HCT116 (cell line): ENCODE measurements at regions not wholly inside any gene's neighbourhood (a gene's known extent, or its start where the extent isn't known, plus 50 kb on each side); places are given as distances from the start of the nearest gene placed in this dataset.

Source experiments
- ATAC-seq: fragments of 200-7000 bp; cut with Tn5 transposase; 2 replicates; pipeline ENCODE4 v1.9.1; 2020; ENCODE audit warnings: mild to moderate bottlenecking, moderate library complexity
- BruUV-seq: library from RNA; stranded (reverse); fragments of 400-500 nt; replicated peaks from 2 replicates; lab custom pipeline; 2021; lab: Mats Ljungman, UMichigan
- CTCF ChIA-PET: fragments of 300-600 bp; sonication (Branson Sonifier 250); formaldehyde crosslinking; loops from one replicate; lab custom pipeline; 2021; ENCODE audit warnings: antibody characterized with exemption; lab: Charles Lee
- POLR2A ChIA-PET: fragments of 300-600, 350-600 bp; sonication (Branson Sonifier 250); formaldehyde crosslinking; loops from one replicate; lab custom pipeline; 2021; ENCODE audit warnings: antibody characterized with exemption; lab: Charles Lee
- RAD21 ChIA-PET, 2 experiments: fragments of 300-600 bp; sonication (Branson Sonifier 250); formaldehyde crosslinking; loops; one replicate each; lab custom pipeline; 2023; ENCODE audit warnings: low total read pairs in 2 of 2; ENCODE audit not compliant: uncharacterized antibody in 2 of 2, unreplicated experiment in 2 of 2, low non-redundant PET in 1 of 2; lab: Charles Lee
- DNase-seq: peaks from one replicate; pipeline ENCODE4 v3.0.0-alpha.2; 2010; ENCODE audit warnings: low read depth, low spot score
- H2AFZ ChIP-seq: fragments of 200-600 bp; shearing (Covaris generic), sonication (generic); 2 replicates; pipeline ENCODE4 v1.6.1; 2017; ENCODE audit warnings: low read depth, mixed run types, mixed read lengths, antibody characterized with exemption, low read length; ENCODE audit not compliant: poor library complexity, severe bottlenecking
- H3K27ac ChIP-seq: 2 replicates; pipeline ENCODE4 v1.5.1; 2012; ENCODE audit warnings: low read depth, low read length
- H3K27me3 ChIP-seq: fragments of 200-600 bp; sonication (generic); 2 replicates; pipeline ENCODE4 v1.6.1; 2016; ENCODE audit warnings: mixed run types, low read length, mixed read lengths; ENCODE audit not compliant: insufficient read depth
- H3K36me3 ChIP-seq, 2 experiments: fragments of 200-500 bp in 1 of 2; fragments of 200-600 bp in 1 of 2; sonication (Bioruptor generic) in 1 of 2; sonication (generic) in 1 of 2; 2 replicates each; pipeline versions ENCODE4 v1.5.1 to v1.6.1; 2014 to 2016; ENCODE audit warnings: low read length in 2 of 2, inconsistent platforms in 1 of 2, mixed read lengths in 1 of 2, mixed run types in 1 of 2; ENCODE audit not compliant: insufficient read depth in 2 of 2, control insufficient read depth in 1 of 2
- H3K4me1 ChIP-seq, 2 experiments: fragments of 200-600 bp in 1 of 2; sonication (generic) in 1 of 2; 2 replicates each; pipeline versions ENCODE4 v1.5.1 to v1.6.1; 2012 to 2017; ENCODE audit warnings: low read length in 2 of 2, inconsistent platforms in 1 of 2, mild to moderate bottlenecking in 1 of 2, mixed read lengths in 1 of 2, mixed run types in 1 of 2, moderate library complexity in 1 of 2; ENCODE audit not compliant: insufficient read depth in 2 of 2, control insufficient read depth in 1 of 2
- H3K4me2 ChIP-seq: fragments of 200-600 bp; sonication (generic); 2 replicates; pipeline ENCODE4 v1.6.1; 2017; ENCODE audit warnings: mixed run types, low read length, mixed read lengths
- H3K4me3 ChIP-seq, 2 experiments: fragments of 200-600 bp in 1 of 2; sonication (generic) in 1 of 2; replicated peaks in 1 of 2; 2 replicates each; pipeline ENCODE4 v1.5.1; 2011 to 2016; ENCODE audit warnings: low read length in 2 of 2, control low read depth in 1 of 2, low read depth in 1 of 2, mild to moderate bottlenecking in 1 of 2, mixed read lengths in 1 of 2, mixed run types in 1 of 2
- H3K79me2 ChIP-seq: fragments of 200-600 bp; sonication (generic); 2 replicates; pipeline ENCODE4 v1.6.1; 2017; ENCODE audit warnings: mild to moderate bottlenecking, mixed run types, low read length, moderate library complexity, mixed read lengths; ENCODE audit not compliant: insufficient read depth
- H3K9ac ChIP-seq: fragments of 200-600 bp; sonication (generic); 2 replicates; pipeline ENCODE4 v1.6.1; 2016; ENCODE audit warnings: low read length, mixed read lengths
- H3K9me2 ChIP-seq: fragments of 200-600 bp; sonication (generic), shearing (Covaris generic); 2 replicates; pipeline ENCODE4 v1.6.1; 2017; ENCODE audit warnings: mixed run types, mild to moderate bottlenecking, moderate library complexity; ENCODE audit not compliant: insufficient read depth
- H3K9me3 ChIP-seq, 2 experiments: fragments of 200-500 bp in 1 of 2; fragments of 200-600 bp in 1 of 2; sonication (Bioruptor generic) in 1 of 2; sonication (generic) in 1 of 2; 2 replicates each; pipeline ENCODE4 v1.6.1; 2014 to 2017; ENCODE audit warnings: low read length in 2 of 2, mixed read lengths in 2 of 2, inconsistent platforms in 1 of 2, low read depth in 1 of 2, mild to moderate bottlenecking in 1 of 2, mixed run types in 1 of 2, moderate library complexity in 1 of 2; ENCODE audit not compliant: control insufficient read depth in 1 of 2, insufficient read depth in 1 of 2
- H4K20me1 ChIP-seq: fragments of 200-600 bp; sonication (generic), shearing (Covaris generic); 2 replicates; pipeline ENCODE4 v1.6.1; 2017; ENCODE audit warnings: mixed run types, mild to moderate bottlenecking, moderate library complexity; ENCODE audit not compliant: insufficient read depth
- ATF3 ChIP-seq: IDR thresholded peaks from 2 replicates; pipeline ENCODE4 v1.6.1; 2012
- CBX3 ChIP-seq: IDR thresholded peaks from 2 replicates; pipeline ENCODE4 v1.6.1; 2012; ENCODE audit warnings: low read depth
- CEBPB ChIP-seq: IDR thresholded peaks from 2 replicates; pipeline ENCODE4 v1.6.1; 2012; ENCODE audit warnings: low read depth
- EGR1 ChIP-seq: IDR thresholded peaks from 2 replicates; pipeline ENCODE4 v1.6.1; 2012; ENCODE audit warnings: low read depth
- FOSL1 ChIP-seq: IDR thresholded peaks from 2 replicates; pipeline ENCODE4 v1.6.1; 2012; ENCODE audit warnings: low read depth
- MAX ChIP-seq: IDR thresholded peaks from 2 replicates; pipeline ENCODE4 v1.6.1; 2012
- POLR2AphosphoS5 ChIP-seq: IDR thresholded peaks from 2 replicates; pipeline ENCODE4 v1.6.1; 2011; ENCODE audit warnings: mild to moderate bottlenecking, low read depth, low read length, moderate library complexity
- RAD21 ChIP-seq: IDR thresholded peaks from 2 replicates; pipeline ENCODE4 v1.6.1; 2012; ENCODE audit warnings: low read depth, mild to moderate bottlenecking
- REST ChIP-seq: IDR thresholded peaks from 2 replicates; pipeline ENCODE4 v1.6.1; 2012; ENCODE audit warnings: low read depth
- SIN3A ChIP-seq: IDR thresholded peaks from 2 replicates; pipeline ENCODE4 v1.6.1; 2012; ENCODE audit warnings: low read depth
- SP1 ChIP-seq: IDR thresholded peaks from 2 replicates; pipeline ENCODE4 v1.6.1; 2012; ENCODE audit warnings: low read depth
- SRF ChIP-seq: IDR thresholded peaks from 2 replicates; pipeline ENCODE4 v1.6.1; 2012; ENCODE audit warnings: low read depth
- TCF7L2 ChIP-seq: IDR thresholded peaks from 2 replicates; pipeline ENCODE4 v1.7.0; 2011; ENCODE audit warnings: borderline replicate concordance, inconsistent platforms; ENCODE audit not compliant: insufficient read depth, insufficient read length; ENCODE audit errors: extremely low read depth
- ZNF274 ChIP-seq: fragments of 200-500 bp; sonication (Bioruptor generic); IDR thresholded peaks from 2 replicates; pipeline ENCODE4 v1.6.1; 2014; ENCODE audit warnings: mild to moderate bottlenecking, low read depth, low read length, inconsistent platforms
- intact Hi-C: fragments of 100-400 bp; cut with micrococcal nuclease; formaldehyde crosslinking; loops from 2 replicates; pipeline ENCODE4 v1.10.0; 2022

GRCh38 chr9:34884747-34885189 is 73.3 kb upstream of the PHF24 start:
- ChIA-PET POLR2A (no interaction called here), CTCF (no interaction called here), RAD21 (no interaction called here)
- Histone ChIP-seq H3K4me2 (no peak overlapping the region), H3K9me3 (no peaks in the 10 kb centered on the region), H3K36me3 (no peaks in the 10 kb centered on the region), H2AFZ (no peak overlapping the region), H3K79me2 (no peaks in the 10 kb centered on the region), H3K4me1 (no peaks in the 10 kb centered on the region), H4K20me1 (no peaks in the 10 kb centered on the region), H3K27me3 (peaks cover 18% of the 10 kb centered on the region; the same call in 1 of the 2 replicates), H3K9ac (no peak overlapping the region), H3K9me2 (no peaks in the 10 kb centered on the region), H3K4me3 (no peak overlapping the region), H3K27ac (no peak overlapping the region)
- intact Hi-C loops, result no loop called here
- ATAC-seq, result no peak
- no peak for DNase-seq
- TF ChIP-seq TCF7L2 (no peak), SP1 (no peak), FOSL1 (no peak), POLR2AphosphoS5 (no peak), CEBPB (no peak), SIN3A (no peak), CBX3 (no peak), ATF3 (no peak), EGR1 (no peak)
- BruUV-seq, result no TSS peak

- H3K4me3 ChIP-seq, result no peak overlapping the region
- no peak overlapping the region for H2AFZ ChIP-seq
- no peaks in the 10 kb centered on the region for H3K9me3 ChIP-seq
- ChIA-PET RAD21 (no interaction called here), POLR2A (no interaction called here), CTCF (no interaction called here)
- no peaks in the 10 kb centered on the region for H3K79me2 ChIP-seq
- H3K4me1 ChIP-seq, result no peaks in the 10 kb centered on the region
- H3K27me3 ChIP-seq, result 0 out of 2 replicates have a peak, but pooled peaks cover 3% of the 10 kb centered on the region
- H3K9ac ChIP-seq, result no peak overlapping the region
- H3K9me2 ChIP-seq, result no peaks in the 10 kb centered on the region
- TF ChIP-seq MAX (no peak), REST (no peak), SRF (no peak), TCF7L2 (no peak), SIN3A (no peak), RAD21 (no peak), ATF3 (no peak), ZNF274 (no peak), CBX3 (no peak)
- no peak overlapping the region for H3K27ac ChIP-seq
- H3K4me2 ChIP-seq, result no peak overlapping the region
- ATAC-seq, result no peak
- intact Hi-C loops, result no loop called here
- no TSS peak for BruUV-seq
- H3K36me3 ChIP-seq, result no peaks in the 10 kb centered on the region
- no peak for DNase-seq
- H4K20me1 ChIP-seq, result no peaks in the 10 kb centered on the region
Measured at GRCh38 chr9:34876096-34876495, 82.0 kb upstream of the PHF24 start.
